HepG2 (cell line): ENCODE measurements at regions not wholly inside any gene's neighbourhood (a gene's known extent, or its start where the extent isn't known, plus 50 kb on each side); places are given as distances from the start of the nearest gene placed in this dataset.

ENCODE experiments used
- ATAC-seq: fragments of 200-7000 bp; cut with Tn5 transposase; 3 replicates; pipeline ENCODE4 v1.9.1; 2020; ENCODE audit warnings: mild to moderate bottlenecking, moderate library complexity
- BruUV-seq: library from RNA; stranded (reverse); fragments of 400-500 nt; replicated peaks from 2 replicates; lab custom pipeline; 2021; lab: Mats Ljungman, UMichigan
- CTCF ChIA-PET: fragments of 300-600 bp; formaldehyde crosslinking; extraction: SDS; loops from one replicate; lab custom pipeline; 2021; ENCODE audit warnings: low total read pairs, inconsistent platforms, low intra/inter-chr PET ratio; lab: Yijun Ruan, JAX
- POLR2A ChIA-PET: fragments of 350-600 bp; sonication (Branson Sonifier 250); formaldehyde crosslinking; loops from one replicate; lab custom pipeline; 2020; ENCODE audit warnings: antibody characterized with exemption, inconsistent platforms; lab: Yijun Ruan, JAX
- DNase-seq: peaks from one replicate; pipeline ENCODE4 v3.0.0-alpha.2; 2015; ENCODE audit warnings: low spot score
- FAIRE-seq: peaks from 3 replicates; lab custom pipeline; 2011; peaks lifted over from hg19 to GRCh38; lab: Jason Lieb, UNC
- H2AFZ ChIP-seq: one replicate; pipeline ENCODE4 v1.6.1; 2011; ENCODE audit warnings: low read length, inconsistent platforms
- H3K27ac ChIP-seq: fragments of 300-600 bp; 3 replicates; pipeline ENCODE4 v1.8.0; 2011; ENCODE audit warnings: mixed run types, mild to moderate bottlenecking, mixed read lengths, low read length, inconsistent platforms; ENCODE audit not compliant: insufficient read depth; ENCODE audit errors: extremely low read length
- H3K27me3 ChIP-seq, 2 experiments: fragments of 200-600 bp in 1 of 2; 2 replicates in 1 of 2; 3 replicates in 1 of 2; pipeline versions ENCODE4 v1.6.0 to v1.8.0; 2011; ENCODE audit warnings: low read length in 2 of 2, mild to moderate bottlenecking in 2 of 2, moderate library complexity in 2 of 2, inconsistent platforms in 1 of 2; ENCODE audit not compliant: insufficient read depth in 2 of 2, control insufficient read depth in 1 of 2
- H3K36me3 ChIP-seq, 2 experiments: fragments of 200-600 bp in 1 of 2; replicated peaks in 1 of 2; 2 replicates in 1 of 2; 3 replicates in 1 of 2; pipeline versions ENCODE4 v1.5.1 to v1.8.0; 2011; ENCODE audit warnings: low read length in 2 of 2, inconsistent platforms in 1 of 2; ENCODE audit not compliant: insufficient read depth in 2 of 2, control insufficient read depth in 1 of 2
- H3K4me1 ChIP-seq: 2 replicates; pipeline ENCODE4 v1.5.1; 2012; ENCODE audit warnings: low read length, inconsistent platforms; ENCODE audit not compliant: insufficient read depth
- H3K4me2 ChIP-seq: 2 replicates; pipeline ENCODE4 v1.6.0; 2011; ENCODE audit warnings: low read depth, low read length, inconsistent platforms
- H3K4me3 ChIP-seq, 3 experiments: fragments of 200-600 bp in 1 of 3; sonication (generic), shearing (Covaris generic) in 1 of 3; replicated peaks in 1 of 3; 2 replicates each; pipeline ENCODE4 v1.5.1; 2011 to 2016; ENCODE audit warnings: low read length in 3 of 3, inconsistent platforms in 2 of 3, low read depth in 2 of 3, mild to moderate bottlenecking in 2 of 3, control low read depth in 1 of 3, mixed read lengths in 1 of 3; ENCODE audit not compliant: insufficient read depth in 1 of 3
- H3K79me2 ChIP-seq: one replicate; pipeline ENCODE4 v1.6.1; 2011; ENCODE audit warnings: low read length, inconsistent platforms; ENCODE audit not compliant: insufficient read depth
- H3K9ac ChIP-seq: 2 replicates; pipeline ENCODE4 v1.6.0; 2011; ENCODE audit warnings: mild to moderate bottlenecking, low read depth, low read length, inconsistent platforms; ENCODE audit not compliant: insufficient read depth
- H3K9me3 ChIP-seq: 2 replicates; pipeline ENCODE4 v1.5.1; 2012; ENCODE audit warnings: mild to moderate bottlenecking, low read length
- H4K20me1 ChIP-seq: 2 replicates; pipeline ENCODE4 v1.6.0; 2011; ENCODE audit warnings: inconsistent platforms, mild to moderate bottlenecking, low read length, moderate library complexity; ENCODE audit not compliant: insufficient read depth
- EZH2 ChIP-seq: conservative IDR thresholded peaks from 2 replicates; pipeline ENCODE4 v1.6.1; 2012; ENCODE audit warnings: mild to moderate bottlenecking, low read depth, low read length, moderate library complexity
- FOXA1 ChIP-seq, 2 experiments: fragments of 450-650 bp in 1 of 2; sonication (generic) in 1 of 2; formaldehyde crosslinking in 1 of 2; IDR thresholded peaks; 2 replicates each; pipeline versions ENCODE4 v1.4.0 to v1.6.1; 2016 to 2020; ENCODE audit warnings: missing genetic modification reagents in 1 of 2
- IRF2 ChIP-seq: IDR thresholded peaks from 2 replicates; pipeline ENCODE4 v1.6.1; 2018; ENCODE audit warnings: missing genetic modification reagents, missing compliant biosample characterization
- MED13 ChIP-seq: sonication (generic); formaldehyde crosslinking; IDR thresholded peaks from 2 replicates; pipeline ENCODE4 v1.5.0; 2020; ENCODE audit warnings: missing genetic modification reagents
- NFE2L2 ChIP-seq: fragments of 150-350 bp; IDR thresholded peaks from 2 replicates; pipeline ENCODE4 v1.6.1; 2014; ENCODE audit warnings: low read length
- RXRA ChIP-seq: sonication (generic); formaldehyde crosslinking; IDR thresholded peaks from 2 replicates; pipeline ENCODE4 v1.5.1; 2020; ENCODE audit warnings: missing genetic modification reagents
- TBX2 ChIP-seq: sonication (generic); formaldehyde crosslinking; IDR thresholded peaks from 2 replicates; pipeline ENCODE4 v1.5.0; 2020; ENCODE audit warnings: missing genetic modification reagents, mild to moderate bottlenecking, borderline replicate concordance
- TEAD3 ChIP-seq: optimal IDR thresholded peaks from 2 replicates; pipeline ENCODE3; 2016; ENCODE audit warnings: borderline replicate concordance
- XBP1 ChIP-seq: sonication (generic); formaldehyde crosslinking; IDR thresholded peaks from 2 replicates; pipeline ENCODE4 v1.5.0; 2020; ENCODE audit warnings: missing genetic modification reagents
- YEATS4 ChIP-seq: sonication (generic); formaldehyde crosslinking; IDR thresholded peaks from 2 replicates; pipeline ENCODE4 v1.4.0; 2020; ENCODE audit warnings: missing genetic modification reagents, borderline replicate concordance
- ZC3H13 ChIP-seq: sonication (generic); formaldehyde crosslinking; IDR thresholded peaks from 2 replicates; pipeline ENCODE4 v1.8.1; 2023; ENCODE audit warnings: mild to moderate bottlenecking, missing genetic modification reagents, moderate library complexity
- ZNF10 ChIP-seq: sonication (generic); formaldehyde crosslinking; IDR thresholded peaks from 2 replicates; pipeline ENCODE4 v1.4.0; 2020; ENCODE audit warnings: mild to moderate bottlenecking, low read depth, missing genetic modification reagents, borderline replicate concordance
- ZNF142 ChIP-seq: sonication (generic); formaldehyde crosslinking; IDR thresholded peaks from 2 replicates; pipeline ENCODE4 v1.4.0; 2020; ENCODE audit warnings: missing genetic modification reagents
- ZNF18 ChIP-seq: sonication (generic); formaldehyde crosslinking; IDR thresholded peaks from 2 replicates; pipeline ENCODE4 v1.8.0; 2022; ENCODE audit warnings: mild to moderate bottlenecking, missing genetic modification reagents; ENCODE audit not compliant: insufficient replicate concordance
- ZNF543 ChIP-seq: sonication (generic); formaldehyde crosslinking; IDR thresholded peaks from 2 replicates; pipeline ENCODE4 v1.4.0; 2020; ENCODE audit warnings: mild to moderate bottlenecking, missing genetic modification reagents
- ZNF788 ChIP-seq: sonication (generic); formaldehyde crosslinking; IDR thresholded peaks from 2 replicates; pipeline ENCODE4 v1.5.0; 2020; ENCODE audit warnings: mild to moderate bottlenecking, missing genetic modification reagents, borderline replicate concordance
- ZNF891 ChIP-seq: sonication (generic); formaldehyde crosslinking; IDR thresholded peaks from 2 replicates; pipeline ENCODE4 v1.5.0; 2020; ENCODE audit warnings: mild to moderate bottlenecking, missing genetic modification reagents
- WGBS: methylation state at CpG from one replicate; pipeline ENCODE4 v1.1.6; 2017; ENCODE audit warnings: low lambda C conversion rate; 5-methylcytosine and 5-hydroxymethylcytosine counted together
- in situ Hi-C: cut with HindIII; loops from 2 replicates; pipeline ENCODE4 v1.10.0; 2017; ENCODE audit warnings: low pct_unique_long_range_greater_than_20kb; ENCODE audit not compliant: extremely low pct_ligation_motif_present
- intact Hi-C: fragments of 100-400 bp; cut with micrococcal nuclease; formaldehyde crosslinking; loops from one replicate; pipeline ENCODE4 v1.10.0; 2022; ENCODE audit not compliant: unreplicated experiment

- BruUV-seq, result no TSS peak
- Histone ChIP-seq H3K27me3 (no peaks in the 10 kb centered on the region), H3K9me3 (no peaks in the 10 kb centered on the region), H3K4me2 (no peak overlapping the region), H3K27ac (no peak overlapping the region), H2AFZ (no peak overlapping the region), H3K79me2 (no peaks in the 10 kb centered on the region), H3K36me3 (no peaks in the 10 kb centered on the region), H3K9ac (no peak overlapping the region), H4K20me1 (no peaks in the 10 kb centered on the region), H3K4me1 (no peaks in the 10 kb centered on the region), H3K4me3 (no peak overlapping the region)
- ChIA-PET CTCF (no interaction called here), POLR2A (no interaction called here)
- ATAC-seq (no peak), DNase-seq (no peak), FAIRE-seq (no peak)
- WGBS, result 14% methylated on average over 5 of the region's 5 CpGs
- intact Hi-C loops, result no loop called here
- TF ChIP-seq ZNF788 (CRISPR knock-in tag), result no peak
- no peak for TF ChIP-seq RXRA (CRISPR knock-in tag)
- TF ChIP-seq IRF2 (CRISPR knock-in tag), result no peak
- TF ChIP-seq TEAD3 (CRISPR knock-in tag), result no peak
- no peak for TF ChIP-seq ZNF891 (CRISPR knock-in tag)
- TF ChIP-seq TBX2 (CRISPR knock-in tag), result no peak
- TF ChIP-seq ZNF543 (CRISPR knock-in tag), result no peak
- TF ChIP-seq XBP1 (CRISPR knock-in tag), result no peak
- no peak for TF ChIP-seq ZNF142 (CRISPR knock-in tag)
- no peak for TF ChIP-seq MED13 (CRISPR knock-in tag)
- no peak for TF ChIP-seq EZH2
- TF ChIP-seq YEATS4 (CRISPR knock-in tag), result no peak
- TF ChIP-seq ZC3H13 (CRISPR knock-in tag), result no peak
- no peak for TF ChIP-seq FOXA1 (IDR thresholded peaks at IDR 0.05)
- TF ChIP-seq FOXA1 (CRISPR knock-in tag; IDR thresholded peaks at IDR 0.05), result no peak
- TF ChIP-seq ZNF10, result no peak
- no peak for TF ChIP-seq ZNF18 (CRISPR knock-in tag)
- TF ChIP-seq NFE2L2, result no peak
- in situ Hi-C loops, result no loop called here
Observed at GRCh38 chr13:109395014-109395413, 391.4 kb downstream of the IRS2 start.
